ENCODE measurements at regions not wholly inside any gene's neighbourhood (a gene's known extent, or its start where the extent isn't known, plus 50 kb on each side); places are given as distances from the start of the nearest gene placed in this dataset.

DNA sequence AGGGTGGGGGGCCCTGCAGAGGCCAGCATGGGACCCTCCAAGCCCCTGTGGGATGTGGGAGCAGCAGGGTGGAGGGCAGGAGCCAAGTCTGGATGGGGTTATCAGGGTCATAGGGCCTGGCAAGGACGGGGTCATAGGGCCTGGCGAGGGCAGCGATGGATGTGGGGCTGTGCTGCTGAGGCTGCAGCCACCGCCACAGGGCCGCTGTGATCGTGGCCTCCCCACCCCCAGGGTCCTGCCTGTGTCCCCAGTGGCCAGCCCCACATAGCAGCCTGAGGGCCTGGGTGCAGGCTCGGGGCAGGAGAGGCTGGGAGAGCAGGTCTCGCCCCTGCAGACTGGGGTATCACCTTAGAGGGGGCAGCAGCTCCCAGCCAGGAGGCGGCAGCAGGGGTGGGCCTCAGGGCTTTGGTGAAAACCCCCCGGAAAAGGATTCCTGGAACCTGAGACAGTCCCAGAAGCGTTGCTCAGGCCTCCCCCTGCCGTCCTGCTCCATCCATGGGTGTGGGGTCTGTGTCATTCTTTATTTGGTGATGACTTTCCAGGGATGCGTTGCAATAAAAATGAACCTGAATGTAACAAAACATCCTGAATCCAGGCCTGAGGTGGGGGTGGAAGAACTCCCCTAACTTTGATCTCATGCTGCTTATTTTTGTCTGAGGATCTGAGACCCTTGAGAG, 107.3 kb upstream of the SHH start:
- Histone ChIP-seq H3K9me3 (ENCODE audit: low read length) (no peaks in the 10 kb centered on the region), H3K79me2 (ENCODE audit: insufficient read depth, low read length) (no peaks in the 10 kb centered on the region), H3K4me2 (ENCODE audit: low read depth, low read length) (peak overlapping the region; percentile 49; the same call in 1 of the 2 replicates), H3K27me3 (ENCODE audit: control insufficient read depth in 1 of 2, insufficient read depth in 2 of 2, low read length in 2 of 2) (peaks cover 2 to 59% of the 10 kb centered on the region in 2 experiments), H3K9ac (ENCODE audit: insufficient read depth, low read depth, low read length) (no peak overlapping the region), H3K4me3 (replicated peaks in 1 of 3; ENCODE audit: insufficient read depth in 1 of 3, low read depth in 2 of 3, low read length in 3 of 3) (peak overlapping the region in 1 of 3 experiments; percentile 35; a peak in 1 of 6 replicates), H3K4me1 (ENCODE audit: insufficient read depth, low read length) (peaks cover 16% of the 10 kb centered on the region), H3K27ac (ENCODE audit: extremely low read length, insufficient read depth, low read length) (no peak overlapping the region), H2AFZ (ENCODE audit: low read length) (no peak overlapping the region), H4K20me1 (ENCODE audit: insufficient read depth, low read length) (no peaks in the 10 kb centered on the region), H3K36me3 (replicated peaks in 1 of 2; ENCODE audit: control insufficient read depth in 1 of 2, insufficient read depth in 2 of 2, low read length in 2 of 2) (no peaks in the 10 kb centered on the region)
- intact Hi-C loops (cut with micrococcal nuclease; ENCODE audit: unreplicated experiment): loop anchor here (1.0 to 10.0 kb wide), 2 partner anchors 32 to 55 kb away; no protein-coding TSS in a partner anchor
- in situ Hi-C loops (cut with HindIII; ENCODE audit: extremely low pct_ligation_motif_present, low pct_unique_long_range_greater_than_20kb): no loop called here
- ATAC-seq: peak; percentile 73
- POLR2A ChIA-PET: no interaction called here
- no peak for DNase-seq (ENCODE audit: low spot score)
- CTCF ChIA-PET (ENCODE audit: low intra/inter-chr PET ratio, low total read pairs): no interaction called here
- no peak for FAIRE-seq
- no TSS peak for BruUV-seq (replicated peaks)
- WGBS (ENCODE audit: low lambda C conversion rate): 71% methylated on average over 1 of the region's 13 CpGs
- TF ChIP-seq NR1H2 (CRISPR knock-in tag; IDR thresholded peaks at IDR 0.05; ENCODE audit: borderline replicate concordance, low read depth): 0 out of 2 replicates have a peak, but pooled peaks have one; percentile 1
- 0 out of 2 replicates have a peak, but pooled peaks have one; percentile 4 for TF ChIP-seq ZNF329 (CRISPR knock-in tag; IDR thresholded peaks at IDR 0.05; ENCODE audit: low read depth)
- TF ChIP-seq BCL6 (CRISPR knock-in tag; IDR thresholded peaks at IDR 0.05): peak; percentile 49; the same call in 1 of the 2 replicates
- TF ChIP-seq, protein P1, sequence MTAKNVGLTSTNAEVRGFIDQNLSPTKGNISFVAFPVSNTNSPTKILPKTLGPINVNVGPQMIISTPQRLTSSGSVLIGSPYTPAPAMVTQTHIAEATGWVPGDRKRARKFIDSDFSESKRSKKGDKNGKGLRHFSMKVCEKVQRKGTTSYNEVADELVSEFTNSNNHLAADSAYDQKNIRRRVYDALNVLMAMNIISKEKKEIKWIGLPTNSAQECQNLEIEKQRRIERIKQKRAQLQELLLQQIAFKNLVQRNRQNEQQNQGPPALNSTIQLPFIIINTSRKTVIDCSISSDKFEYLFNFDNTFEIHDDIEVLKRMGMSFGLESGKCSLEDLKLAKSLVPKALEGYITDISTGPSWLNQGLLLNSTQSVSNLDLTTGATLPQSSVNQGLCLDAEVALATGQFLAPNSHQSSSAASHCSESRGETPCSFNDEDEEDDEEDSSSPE (CRISPR knock-in tag; IDR thresholded peaks at IDR 0.05): no peak
- 0 out of 2 replicates have a peak, but pooled peaks have one; percentile 25 for TF ChIP-seq ZNF746 (CRISPR knock-in tag; IDR thresholded peaks at IDR 0.05)
- no peak for TF ChIP-seq ATRX (CRISPR knock-in tag; IDR thresholded peaks at IDR 0.05; ENCODE audit: borderline replicate concordance)
- TF ChIP-seq ATF7-NPFF (CRISPR knock-in tag; IDR thresholded peaks at IDR 0.05; ENCODE audit: low read depth): 0 out of 2 replicates have a peak, but pooled peaks have one; percentile 14
- 0 out of 2 replicates have a peak, but pooled peaks have one; percentile 7 for TF ChIP-seq BORCS8-MEF2B (CRISPR knock-in tag; IDR thresholded peaks at IDR 0.05)
- TF ChIP-seq FOXM1 (CRISPR knock-in tag; IDR thresholded peaks at IDR 0.05): no peak
- TF ChIP-seq TRIM24 (CRISPR knock-in tag; IDR thresholded peaks at IDR 0.05): no peak
- TF ChIP-seq ZSCAN21 (CRISPR knock-in tag; IDR thresholded peaks at IDR 0.05; ENCODE audit: borderline replicate concordance): no peak
- no peak for TF ChIP-seq MAZ (IDR thresholded peaks at IDR 0.05; ENCODE audit: borderline replicate concordance, low read depth, low read length)
- TF ChIP-seq MAZ (CRISPR knock-in tag; IDR thresholded peaks at IDR 0.05; ENCODE audit: low read depth): 0 out of 2 replicates have a peak, but pooled peaks have one; percentile 7
- TF ChIP-seq ELF1 (CRISPR knock-in tag; IDR thresholded peaks at IDR 0.05): no peak
- TF ChIP-seq ZNF792 (CRISPR knock-in tag; IDR thresholded peaks at IDR 0.05): 0 out of 2 replicates have a peak, but pooled peaks have one; percentile 3
- TF ChIP-seq NR2F6 (IDR thresholded peaks at IDR 0.05): peak; percentile 19; the same call in 1 of the 2 replicates
- no peak for TF ChIP-seq NR2F6 (CRISPR knock-in tag; IDR thresholded peaks at IDR 0.05)
- TF ChIP-seq ZNF225 (CRISPR knock-in tag; IDR thresholded peaks at IDR 0.05): 0 out of 2 replicates have a peak, but pooled peaks have one; percentile 38
- TF ChIP-seq RNF2 (conservative IDR thresholded peaks at IDR 0.05; ENCODE audit: low read depth): 0 out of 2 replicates have a peak, but pooled peaks have one; percentile 11
- TF ChIP-seq, protein P2, sequence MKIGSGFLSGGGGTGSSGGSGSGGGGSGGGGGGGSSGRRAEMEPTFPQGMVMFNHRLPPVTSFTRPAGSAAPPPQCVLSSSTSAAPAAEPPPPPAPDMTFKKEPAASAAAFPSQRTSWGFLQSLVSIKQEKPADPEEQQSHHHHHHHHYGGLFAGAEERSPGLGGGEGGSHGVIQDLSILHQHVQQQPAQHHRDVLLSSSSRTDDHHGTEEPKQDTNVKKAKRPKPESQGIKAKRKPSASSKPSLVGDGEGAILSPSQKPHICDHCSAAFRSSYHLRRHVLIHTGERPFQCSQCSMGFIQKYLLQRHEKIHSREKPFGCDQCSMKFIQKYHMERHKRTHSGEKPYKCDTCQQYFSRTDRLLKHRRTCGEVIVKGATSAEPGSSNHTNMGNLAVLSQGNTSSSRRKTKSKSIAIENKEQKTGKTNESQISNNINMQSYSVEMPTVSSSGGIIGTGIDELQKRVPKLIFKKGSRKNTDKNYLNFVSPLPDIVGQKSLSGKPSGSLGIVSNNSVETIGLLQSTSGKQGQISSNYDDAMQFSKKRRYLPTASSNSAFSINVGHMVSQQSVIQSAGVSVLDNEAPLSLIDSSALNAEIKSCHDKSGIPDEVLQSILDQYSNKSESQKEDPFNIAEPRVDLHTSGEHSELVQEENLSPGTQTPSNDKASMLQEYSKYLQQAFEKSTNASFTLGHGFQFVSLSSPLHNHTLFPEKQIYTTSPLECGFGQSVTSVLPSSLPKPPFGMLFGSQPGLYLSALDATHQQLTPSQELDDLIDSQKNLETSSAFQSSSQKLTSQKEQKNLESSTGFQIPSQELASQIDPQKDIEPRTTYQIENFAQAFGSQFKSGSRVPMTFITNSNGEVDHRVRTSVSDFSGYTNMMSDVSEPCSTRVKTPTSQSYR (CRISPR knock-in tag; IDR thresholded peaks at IDR 0.05; ENCODE audit: borderline replicate concordance): no peak
- TF ChIP-seq, protein P3, sequence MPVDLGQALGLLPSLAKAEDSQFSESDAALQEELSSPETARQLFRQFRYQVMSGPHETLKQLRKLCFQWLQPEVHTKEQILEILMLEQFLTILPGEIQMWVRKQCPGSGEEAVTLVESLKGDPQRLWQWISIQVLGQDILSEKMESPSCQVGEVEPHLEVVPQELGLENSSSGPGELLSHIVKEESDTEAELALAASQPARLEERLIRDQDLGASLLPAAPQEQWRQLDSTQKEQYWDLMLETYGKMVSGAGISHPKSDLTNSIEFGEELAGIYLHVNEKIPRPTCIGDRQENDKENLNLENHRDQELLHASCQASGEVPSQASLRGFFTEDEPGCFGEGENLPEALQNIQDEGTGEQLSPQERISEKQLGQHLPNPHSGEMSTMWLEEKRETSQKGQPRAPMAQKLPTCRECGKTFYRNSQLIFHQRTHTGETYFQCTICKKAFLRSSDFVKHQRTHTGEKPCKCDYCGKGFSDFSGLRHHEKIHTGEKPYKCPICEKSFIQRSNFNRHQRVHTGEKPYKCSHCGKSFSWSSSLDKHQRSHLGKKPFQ (CRISPR knock-in tag; IDR thresholded peaks at IDR 0.05; ENCODE audit: insufficient replicate concordance): no peak

Data from HepG2 (cell line).